ENCODE measurements at regions not wholly inside any gene's neighbourhood (a gene's known extent, or its start where the extent isn't known, plus 50 kb on each side); places are given as distances from the start of the nearest gene placed in this dataset.
"Not testable (repeated sequence)": the region's sequence is repeated elsewhere in the genome, so short reads cannot be mapped to it uniquely, and the experiment has no call there.

- not testable (repeated sequence) for H3K4me1 ChIP-seq (ENCODE audit: control insufficient read depth in 1 of 2, insufficient read depth in 2 of 2, low read length in 2 of 2); H3K36me3 ChIP-seq (ENCODE audit: control insufficient read depth in 1 of 2, insufficient read depth in 2 of 2, low read length in 2 of 2); H3K9ac ChIP-seq (ENCODE audit: low read depth in 1 of 2, low read length in 2 of 2); H3K9me3 ChIP-seq (ENCODE audit: control insufficient read depth in 1 of 2, low read length in 2 of 2); H3K27ac ChIP-seq (ENCODE audit: low read depth, low read length); H3K4me3 ChIP-seq (ENCODE audit: low read depth in 1 of 2, low read length in 2 of 2); H3K27me3 ChIP-seq (ENCODE audit: control insufficient read depth in 1 of 2, insufficient read depth in 2 of 2, low read length in 2 of 2)
Observed at GRCh38 chr14:29027941-29028705, 261.5 kb downstream of the FOXG1 start.

- H3K27me3 ChIP-seq (ENCODE audit: control insufficient read depth in 1 of 2, insufficient read depth in 2 of 2, low read length in 2 of 2) = no peaks in the 10 kb centered on the region
- no peak overlapping the region for H3K27ac ChIP-seq (ENCODE audit: low read depth, low read length)
Observed at GRCh38 chr14:29028973-29029582, 262.5 kb downstream of the FOXG1 start.

DNA sequence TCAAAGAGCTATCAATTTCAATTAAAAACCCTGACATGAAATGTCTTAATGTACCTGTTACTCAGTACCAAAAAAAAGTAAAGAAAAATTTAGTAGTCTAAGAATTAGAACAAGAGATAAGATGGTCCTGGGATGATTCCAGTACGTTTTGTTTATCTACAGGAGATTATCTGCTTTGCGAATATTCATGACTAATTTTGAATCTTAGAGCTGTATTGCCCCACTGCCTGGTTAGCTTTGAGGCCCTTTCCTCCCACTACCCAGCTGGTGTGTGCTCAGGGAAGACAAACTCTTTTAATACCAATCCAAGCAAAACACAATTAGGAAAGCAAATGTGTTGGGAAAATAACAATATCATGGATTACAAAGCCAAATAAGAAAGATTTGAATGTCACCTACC is 263.5 kb downstream of the FOXG1 start:
- Histone ChIP-seq H3K36me3 (ENCODE audit: control insufficient read depth in 1 of 2, insufficient read depth in 2 of 2, low read length in 2 of 2) (no peaks in the 10 kb centered on the region), H3K27ac (ENCODE audit: low read depth, low read length) (no peak overlapping the region), H3K9ac (ENCODE audit: low read depth in 1 of 2, low read length in 2 of 2) (no peak overlapping the region), H3K27me3 (ENCODE audit: control insufficient read depth in 1 of 2, insufficient read depth in 2 of 2, low read length in 2 of 2) (no peaks in the 10 kb centered on the region), H3K4me1 (ENCODE audit: control insufficient read depth in 1 of 2, insufficient read depth in 2 of 2, low read length in 2 of 2) (no peaks in the 10 kb centered on the region), H3K9me3 (ENCODE audit: control insufficient read depth in 1 of 2, low read length in 2 of 2) (no peaks in the 10 kb centered on the region), H3K4me3 (ENCODE audit: low read depth in 1 of 2, low read length in 2 of 2) (no peak overlapping the region)

More at GRCh38 chr14:29028973-29029582, 262.5 kb downstream of the FOXG1 start:
- no peak overlapping the region for H3K4me3 ChIP-seq (ENCODE audit: low read depth in 1 of 2, low read length in 2 of 2)
- H3K4me1 ChIP-seq (ENCODE audit: control insufficient read depth in 1 of 2, insufficient read depth in 2 of 2, low read length in 2 of 2) = no peaks in the 10 kb centered on the region
- no peak overlapping the region for H3K9ac ChIP-seq (ENCODE audit: low read depth in 1 of 2, low read length in 2 of 2)
- H3K9me3 ChIP-seq (ENCODE audit: control insufficient read depth in 1 of 2, low read length in 2 of 2) = peaks cover 0 to 3% of the 10 kb centered on the region in 2 donors
- no peaks in the 10 kb centered on the region for H3K36me3 ChIP-seq (ENCODE audit: control insufficient read depth in 1 of 2, insufficient read depth in 2 of 2, low read length in 2 of 2)

DNA sequence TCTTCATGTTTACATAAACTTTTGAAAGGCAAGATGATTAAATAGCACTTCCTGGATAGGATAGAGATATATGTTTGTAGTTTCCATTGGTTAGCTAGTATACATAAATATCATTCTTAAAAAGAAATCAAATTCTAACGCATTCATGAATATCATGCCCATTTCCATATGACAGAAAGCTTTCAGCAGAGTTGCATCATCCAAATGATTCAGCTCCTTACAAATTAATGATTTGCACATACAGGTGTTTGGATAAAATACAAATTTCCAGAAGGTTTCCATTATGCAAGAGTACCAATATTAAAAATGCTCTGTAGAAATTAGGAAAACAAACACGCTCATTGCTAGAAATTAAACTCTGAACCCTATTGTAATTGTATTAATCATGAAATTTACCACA is 264.4 kb downstream of the FOXG1 start:
- Histone ChIP-seq H3K4me3 (ENCODE audit: low read depth in 1 of 2, low read length in 2 of 2) (no peak overlapping the region), H3K27me3 (ENCODE audit: control insufficient read depth in 1 of 2, insufficient read depth in 2 of 2, low read length in 2 of 2) (no peaks in the 10 kb centered on the region), H3K4me1 (ENCODE audit: control insufficient read depth in 1 of 2, insufficient read depth in 2 of 2, low read length in 2 of 2) (no peaks in the 10 kb centered on the region), H3K9me3 (ENCODE audit: control insufficient read depth in 1 of 2, low read length in 2 of 2) (no peaks in the 10 kb centered on the region), H3K36me3 (ENCODE audit: control insufficient read depth in 1 of 2, insufficient read depth in 2 of 2, low read length in 2 of 2) (no peaks in the 10 kb centered on the region), H3K9ac (ENCODE audit: low read depth in 1 of 2, low read length in 2 of 2) (no peak overlapping the region), H3K27ac (ENCODE audit: low read depth, low read length) (no peak overlapping the region)

GRCh38 chr14:29035134-29035533 is 268.5 kb downstream of the FOXG1 start:
- Histone ChIP-seq H3K4me1 (ENCODE audit: control insufficient read depth in 1 of 2, insufficient read depth in 2 of 2, low read length in 2 of 2) (no peaks in the 10 kb centered on the region), H3K27ac (ENCODE audit: low read depth, low read length) (no peak overlapping the region), H3K9me3 (ENCODE audit: control insufficient read depth in 1 of 2, low read length in 2 of 2) (no peaks in the 10 kb centered on the region), H3K27me3 (ENCODE audit: control insufficient read depth in 1 of 2, insufficient read depth in 2 of 2, low read length in 2 of 2) (no peaks in the 10 kb centered on the region), H3K4me3 (ENCODE audit: low read depth in 1 of 2, low read length in 2 of 2) (no peak overlapping the region), H3K36me3 (ENCODE audit: control insufficient read depth in 1 of 2, insufficient read depth in 2 of 2, low read length in 2 of 2) (no peaks in the 10 kb centered on the region), H3K9ac (ENCODE audit: low read depth in 1 of 2, low read length in 2 of 2) (no peak overlapping the region)

- Histone ChIP-seq H3K27me3 (ENCODE audit: control insufficient read depth in 1 of 2, insufficient read depth in 2 of 2, low read length in 2 of 2) (no peaks in the 10 kb centered on the region), H3K9ac (ENCODE audit: low read depth in 1 of 2, low read length in 2 of 2) (no peak overlapping the region), H3K4me1 (ENCODE audit: control insufficient read depth in 1 of 2, insufficient read depth in 2 of 2, low read length in 2 of 2) (no peaks in the 10 kb centered on the region), H3K27ac (ENCODE audit: low read depth, low read length) (no peak overlapping the region), H3K36me3 (ENCODE audit: control insufficient read depth in 1 of 2, insufficient read depth in 2 of 2, low read length in 2 of 2) (no peaks in the 10 kb centered on the region), H3K4me3 (ENCODE audit: low read depth in 1 of 2, low read length in 2 of 2) (no peak overlapping the region), H3K9me3 (ENCODE audit: control insufficient read depth in 1 of 2, low read length in 2 of 2) (no peaks in the 10 kb centered on the region)
Observed at GRCh38 chr14:29037411-29037810, 270.8 kb downstream of the FOXG1 start.

GRCh38 chr14:29039171-29039570 is 272.6 kb downstream of the FOXG1 start:
- Histone ChIP-seq H3K9ac (ENCODE audit: low read depth in 1 of 2, low read length in 2 of 2) (no peak overlapping the region), H3K9me3 (ENCODE audit: control insufficient read depth in 1 of 2, low read length in 2 of 2) (no peaks in the 10 kb centered on the region), H3K27ac (ENCODE audit: low read depth, low read length) (no peak overlapping the region), H3K36me3 (ENCODE audit: control insufficient read depth in 1 of 2, insufficient read depth in 2 of 2, low read length in 2 of 2) (no peaks in the 10 kb centered on the region), H3K27me3 (ENCODE audit: control insufficient read depth in 1 of 2, insufficient read depth in 2 of 2, low read length in 2 of 2) (no peaks in the 10 kb centered on the region), H3K4me3 (ENCODE audit: low read depth in 1 of 2, low read length in 2 of 2) (no peak overlapping the region), H3K4me1 (ENCODE audit: control insufficient read depth in 1 of 2, insufficient read depth in 2 of 2, low read length in 2 of 2) (no peaks in the 10 kb centered on the region)

- Histone ChIP-seq H3K27ac (ENCODE audit: low read depth, low read length) (no peak overlapping the region), H3K9ac (ENCODE audit: low read depth in 1 of 2, low read length in 2 of 2) (no peak overlapping the region), H3K27me3 (ENCODE audit: control insufficient read depth in 1 of 2, insufficient read depth in 2 of 2, low read length in 2 of 2) (no peaks in the 10 kb centered on the region), H3K4me1 (ENCODE audit: control insufficient read depth in 1 of 2, insufficient read depth in 2 of 2, low read length in 2 of 2) (no peaks in the 10 kb centered on the region), H3K4me3 (ENCODE audit: low read depth in 1 of 2, low read length in 2 of 2) (no peak overlapping the region), H3K36me3 (ENCODE audit: control insufficient read depth in 1 of 2, insufficient read depth in 2 of 2, low read length in 2 of 2) (no peaks in the 10 kb centered on the region), H3K9me3 (ENCODE audit: control insufficient read depth in 1 of 2, low read length in 2 of 2) (no peaks in the 10 kb centered on the region)
Observed at GRCh38 chr14:29042551-29042950, 276.0 kb downstream of the FOXG1 start.

DNA sequence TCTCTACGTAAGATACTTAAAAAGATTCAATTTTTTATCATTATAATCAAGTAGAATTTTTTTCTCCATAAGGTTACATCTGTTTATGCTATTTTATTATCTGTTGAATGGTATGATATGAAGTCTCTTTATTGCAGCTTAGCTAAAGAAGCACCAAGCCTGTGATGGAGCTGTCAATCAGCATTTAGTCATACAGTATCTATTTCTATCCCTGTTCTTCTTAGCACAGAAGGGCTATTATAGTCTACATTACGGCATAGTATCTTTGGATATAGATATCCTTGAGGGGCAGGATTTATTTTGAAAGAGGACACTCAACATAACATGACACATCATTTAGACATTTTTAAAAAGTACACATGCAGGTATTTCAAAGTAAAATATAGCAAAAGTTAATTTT is 277.1 kb downstream of the FOXG1 start:
- H3K36me3 ChIP-seq (ENCODE audit: control insufficient read depth in 1 of 2, insufficient read depth in 2 of 2, low read length in 2 of 2) = no peaks in the 10 kb centered on the region
- no peaks in the 10 kb centered on the region for H3K4me1 ChIP-seq (ENCODE audit: control insufficient read depth in 1 of 2, insufficient read depth in 2 of 2, low read length in 2 of 2)
- H3K27ac ChIP-seq (ENCODE audit: low read depth, low read length) = no peak overlapping the region
- H3K9ac ChIP-seq (ENCODE audit: low read depth in 1 of 2, low read length in 2 of 2) = no peak overlapping the region
- peaks cover 0 to 3% of the 10 kb centered on the region in 2 donors for H3K9me3 ChIP-seq (ENCODE audit: control insufficient read depth in 1 of 2, low read length in 2 of 2)
- H3K4me3 ChIP-seq (ENCODE audit: low read depth in 1 of 2, low read length in 2 of 2) = no peak overlapping the region
- no peaks in the 10 kb centered on the region for H3K27me3 ChIP-seq (ENCODE audit: control insufficient read depth in 1 of 2, insufficient read depth in 2 of 2, low read length in 2 of 2)

DNA sequence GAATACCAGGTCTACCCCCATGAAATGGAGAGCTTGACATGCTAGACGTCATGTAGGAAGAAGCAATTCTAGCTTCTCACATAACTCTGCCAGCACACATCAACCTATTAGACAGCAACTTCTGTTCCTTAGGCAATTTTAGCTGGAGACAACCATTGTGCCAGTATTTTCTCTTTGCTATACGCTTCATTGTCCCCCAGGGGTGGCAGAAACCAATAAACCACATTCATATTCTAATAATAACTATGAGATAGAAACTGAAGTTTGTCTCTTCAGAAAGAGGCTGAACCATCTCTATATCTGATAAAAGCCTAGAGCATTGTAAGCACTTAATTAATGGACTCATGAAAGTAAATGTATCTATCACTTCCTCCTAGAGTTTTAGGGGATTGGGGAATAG is 278.6 kb downstream of the FOXG1 start:
- no peaks in the 10 kb centered on the region for H3K36me3 ChIP-seq (ENCODE audit: control insufficient read depth in 1 of 2, insufficient read depth in 2 of 2, low read length in 2 of 2)
- no peak overlapping the region for H3K4me3 ChIP-seq (ENCODE audit: low read depth in 1 of 2, low read length in 2 of 2)
- no peaks in the 10 kb centered on the region for H3K4me1 ChIP-seq (ENCODE audit: control insufficient read depth in 1 of 2, insufficient read depth in 2 of 2, low read length in 2 of 2)
- no peaks in the 10 kb centered on the region for H3K27me3 ChIP-seq (ENCODE audit: control insufficient read depth in 1 of 2, insufficient read depth in 2 of 2, low read length in 2 of 2)
- H3K9me3 ChIP-seq (ENCODE audit: control insufficient read depth in 1 of 2, low read length in 2 of 2) = peaks cover 0 to 3% of the 10 kb centered on the region in 2 donors
- H3K27ac ChIP-seq (ENCODE audit: low read depth, low read length) = no peak overlapping the region
- H3K9ac ChIP-seq (ENCODE audit: low read depth in 1 of 2, low read length in 2 of 2) = no peak overlapping the region

Data from duodenal mucosa (tissue), 2 donors.